Erythroblast (primary cell): ENCODE measurements at regions not wholly inside any gene's neighbourhood (a gene's known extent, or its start where the extent isn't known, plus 50 kb on each side); places are given as distances from the start of the nearest gene placed in this dataset.

Source experiments
- GATA1 ChIP-seq: IDR thresholded peaks from 2 replicates; pipeline ENCODE4 v1.6.1; 2011; ENCODE audit warnings: low read depth, mild to moderate bottlenecking, control low read depth, low read length, moderate library complexity
- POLR2A ChIP-seq: IDR thresholded peaks from 2 replicates; pipeline ENCODE4 v1.6.1; 2011; ENCODE audit warnings: mild to moderate bottlenecking, low read length

- TF ChIP-seq POLR2A (no peak), GATA1 (no peak)
These were observed 117.4 kb upstream of the NALF2 start for GRCh38 chrX:69386681-69387080.
